ENCODE measurements at regions not wholly inside any gene's neighbourhood (a gene's known extent, or its start where the extent isn't known, plus 50 kb on each side); places are given as distances from the start of the nearest gene placed in this dataset.

- Histone ChIP-seq H3K27me3 (ENCODE audit: control insufficient read depth in 1 of 2, insufficient read depth in 2 of 2, low read length in 2 of 2) (no peaks in the 10 kb centered on the region), H3K4me1 (ENCODE audit: control insufficient read depth in 1 of 2, insufficient read depth in 2 of 2, low read length in 2 of 2) (no peaks in the 10 kb centered on the region), H3K36me3 (ENCODE audit: control insufficient read depth in 1 of 2, insufficient read depth in 2 of 2, low read length in 2 of 2) (no peaks in the 10 kb centered on the region), H3K27ac (ENCODE audit: low read depth, low read length) (no peak overlapping the region), H3K4me3 (ENCODE audit: low read depth in 1 of 2, low read length in 2 of 2) (no peak overlapping the region), H3K9me3 (ENCODE audit: control insufficient read depth in 1 of 2, low read length in 2 of 2) (no peaks in the 10 kb centered on the region), H3K9ac (ENCODE audit: low read depth in 1 of 2, low read length in 2 of 2) (no peak overlapping the region)
Measured at GRCh38 chrX:116246261-116246660, 75.7 kb downstream of the AGTR2 start.

- Histone ChIP-seq H3K27me3 (ENCODE audit: control insufficient read depth in 1 of 2, insufficient read depth in 2 of 2, low read length in 2 of 2) (no peaks in the 10 kb centered on the region), H3K4me1 (ENCODE audit: control insufficient read depth in 1 of 2, insufficient read depth in 2 of 2, low read length in 2 of 2) (peaks cover 0 to 3% of the 10 kb centered on the region in 2 donors), H3K9me3 (ENCODE audit: control insufficient read depth in 1 of 2, low read length in 2 of 2) (no peaks in the 10 kb centered on the region), H3K36me3 (ENCODE audit: control insufficient read depth in 1 of 2, insufficient read depth in 2 of 2, low read length in 2 of 2) (no peaks in the 10 kb centered on the region), H3K27ac (ENCODE audit: low read depth, low read length) (no peak overlapping the region), H3K4me3 (ENCODE audit: low read depth in 1 of 2, low read length in 2 of 2) (no peak overlapping the region), H3K9ac (ENCODE audit: low read depth in 1 of 2, low read length in 2 of 2) (no peak overlapping the region)
Measured at GRCh38 chrX:116267511-116268040, 97.0 kb downstream of the AGTR2 start.

GRCh38 chrX:116272322-116272721 lies 101.8 kb downstream of the AGTR2 start:
- Histone ChIP-seq H3K27me3 (ENCODE audit: control insufficient read depth in 1 of 2, insufficient read depth in 2 of 2, low read length in 2 of 2) (no peaks in the 10 kb centered on the region), H3K4me3 (ENCODE audit: low read depth in 1 of 2, low read length in 2 of 2) (no peak overlapping the region), H3K4me1 (ENCODE audit: control insufficient read depth in 1 of 2, insufficient read depth in 2 of 2, low read length in 2 of 2) (peaks cover 3 to 14% of the 10 kb centered on the region in 2 donors), H3K36me3 (ENCODE audit: control insufficient read depth in 1 of 2, insufficient read depth in 2 of 2, low read length in 2 of 2) (no peaks in the 10 kb centered on the region), H3K9me3 (ENCODE audit: control insufficient read depth in 1 of 2, low read length in 2 of 2) (no peaks in the 10 kb centered on the region), H3K27ac (ENCODE audit: low read depth, low read length) (no peak overlapping the region), H3K9ac (ENCODE audit: low read depth in 1 of 2, low read length in 2 of 2) (no peak overlapping the region)

- Histone ChIP-seq H3K27ac (ENCODE audit: low read depth, low read length) (no peak overlapping the region), H3K4me1 (ENCODE audit: control insufficient read depth in 1 of 2, insufficient read depth in 2 of 2, low read length in 2 of 2) (peaks cover 3 to 14% of the 10 kb centered on the region in 2 donors), H3K4me3 (ENCODE audit: low read depth in 1 of 2, low read length in 2 of 2) (no peak overlapping the region), H3K9me3 (ENCODE audit: control insufficient read depth in 1 of 2, low read length in 2 of 2) (no peaks in the 10 kb centered on the region), H3K27me3 (ENCODE audit: control insufficient read depth in 1 of 2, insufficient read depth in 2 of 2, low read length in 2 of 2) (no peaks in the 10 kb centered on the region), H3K9ac (ENCODE audit: low read depth in 1 of 2, low read length in 2 of 2) (no peak overlapping the region), H3K36me3 (ENCODE audit: control insufficient read depth in 1 of 2, insufficient read depth in 2 of 2, low read length in 2 of 2) (no peaks in the 10 kb centered on the region)
Measured at GRCh38 chrX:116272861-116273260, 102.3 kb downstream of the AGTR2 start.

- Histone ChIP-seq H3K9me3 (ENCODE audit: control insufficient read depth in 1 of 2, low read length in 2 of 2) (no peaks in the 10 kb centered on the region), H3K27ac (ENCODE audit: low read depth, low read length) (no peak overlapping the region), H3K36me3 (ENCODE audit: control insufficient read depth in 1 of 2, insufficient read depth in 2 of 2, low read length in 2 of 2) (no peaks in the 10 kb centered on the region), H3K9ac (ENCODE audit: low read depth in 1 of 2, low read length in 2 of 2) (no peak overlapping the region), H3K4me1 (ENCODE audit: control insufficient read depth in 1 of 2, insufficient read depth in 2 of 2, low read length in 2 of 2) (peaks cover 3 to 19% of the 10 kb centered on the region in 2 donors), H3K27me3 (ENCODE audit: control insufficient read depth in 1 of 2, insufficient read depth in 2 of 2, low read length in 2 of 2) (no peaks in the 10 kb centered on the region), H3K4me3 (ENCODE audit: low read depth in 1 of 2, low read length in 2 of 2) (no peak overlapping the region)
Measured at GRCh38 chrX:116276261-116276660, 105.7 kb downstream of the AGTR2 start.

- Histone ChIP-seq H3K36me3 (ENCODE audit: control insufficient read depth in 1 of 2, insufficient read depth in 2 of 2, low read length in 2 of 2) (no peaks in the 10 kb centered on the region), H3K4me1 (ENCODE audit: control insufficient read depth in 1 of 2, insufficient read depth in 2 of 2, low read length in 2 of 2) (peaks cover 0 to 19% of the 10 kb centered on the region in 2 donors), H3K9ac (ENCODE audit: low read depth in 1 of 2, low read length in 2 of 2) (no peak overlapping the region), H3K9me3 (ENCODE audit: control insufficient read depth in 1 of 2, low read length in 2 of 2) (no peaks in the 10 kb centered on the region), H3K4me3 (ENCODE audit: low read depth in 1 of 2, low read length in 2 of 2) (no peak overlapping the region), H3K27ac (ENCODE audit: low read depth, low read length) (no peak overlapping the region), H3K27me3 (ENCODE audit: control insufficient read depth in 1 of 2, insufficient read depth in 2 of 2, low read length in 2 of 2) (no peaks in the 10 kb centered on the region)
Measured at GRCh38 chrX:116277351-116278225, 107.0 kb downstream of the AGTR2 start.

- no peak overlapping the region for H3K4me3 ChIP-seq (ENCODE audit: low read depth in 1 of 2, low read length in 2 of 2)
- H3K9me3 ChIP-seq (ENCODE audit: control insufficient read depth in 1 of 2, low read length in 2 of 2) = no peaks in the 10 kb centered on the region
- no peak overlapping the region for H3K9ac ChIP-seq (ENCODE audit: low read depth in 1 of 2, low read length in 2 of 2)
- H3K27me3 ChIP-seq (ENCODE audit: control insufficient read depth in 1 of 2, insufficient read depth in 2 of 2, low read length in 2 of 2) = no peaks in the 10 kb centered on the region
- no peaks in the 10 kb centered on the region for H3K36me3 ChIP-seq (ENCODE audit: control insufficient read depth in 1 of 2, insufficient read depth in 2 of 2, low read length in 2 of 2)
- peaks cover 0 to 13% of the 10 kb centered on the region in 2 donors for H3K4me1 ChIP-seq (ENCODE audit: control insufficient read depth in 1 of 2, insufficient read depth in 2 of 2, low read length in 2 of 2)
- no peak overlapping the region for H3K27ac ChIP-seq (ENCODE audit: low read depth, low read length)
Measured at GRCh38 chrX:116278826-116279225, 108.3 kb downstream of the AGTR2 start.

GRCh38 chrX:116281106-116281505 lies 110.6 kb downstream of the AGTR2 start:
- Histone ChIP-seq H3K9me3 (ENCODE audit: control insufficient read depth in 1 of 2, low read length in 2 of 2) (no peaks in the 10 kb centered on the region), H3K4me1 (ENCODE audit: control insufficient read depth in 1 of 2, insufficient read depth in 2 of 2, low read length in 2 of 2) (peaks cover 0 to 11% of the 10 kb centered on the region in 2 donors), H3K4me3 (ENCODE audit: low read depth in 1 of 2, low read length in 2 of 2) (no peak overlapping the region), H3K36me3 (ENCODE audit: control insufficient read depth in 1 of 2, insufficient read depth in 2 of 2, low read length in 2 of 2) (no peaks in the 10 kb centered on the region), H3K27ac (ENCODE audit: low read depth, low read length) (no peak overlapping the region), H3K27me3 (ENCODE audit: control insufficient read depth in 1 of 2, insufficient read depth in 2 of 2, low read length in 2 of 2) (no peaks in the 10 kb centered on the region), H3K9ac (ENCODE audit: low read depth in 1 of 2, low read length in 2 of 2) (no peak overlapping the region)

- H3K27me3 ChIP-seq (ENCODE audit: control insufficient read depth in 1 of 2, insufficient read depth in 2 of 2, low read length in 2 of 2) = no peaks in the 10 kb centered on the region
- peaks cover 0 to 5% of the 10 kb centered on the region in 2 donors for H3K4me1 ChIP-seq (ENCODE audit: control insufficient read depth in 1 of 2, insufficient read depth in 2 of 2, low read length in 2 of 2)
- no peak overlapping the region for H3K4me3 ChIP-seq (ENCODE audit: low read depth in 1 of 2, low read length in 2 of 2)
- H3K9ac ChIP-seq (ENCODE audit: low read depth in 1 of 2, low read length in 2 of 2) = no peak overlapping the region
- H3K36me3 ChIP-seq (ENCODE audit: control insufficient read depth in 1 of 2, insufficient read depth in 2 of 2, low read length in 2 of 2) = no peaks in the 10 kb centered on the region
- H3K27ac ChIP-seq (ENCODE audit: low read depth, low read length) = no peak overlapping the region
- no peaks in the 10 kb centered on the region for H3K9me3 ChIP-seq (ENCODE audit: control insufficient read depth in 1 of 2, low read length in 2 of 2)
Measured at GRCh38 chrX:116282751-116283150, 112.2 kb downstream of the AGTR2 start.

- H3K9ac ChIP-seq (ENCODE audit: low read depth in 1 of 2, low read length in 2 of 2) = no peak overlapping the region
- no peaks in the 10 kb centered on the region for H3K9me3 ChIP-seq (ENCODE audit: control insufficient read depth in 1 of 2, low read length in 2 of 2)
- H3K4me1 ChIP-seq (ENCODE audit: control insufficient read depth in 1 of 2, insufficient read depth in 2 of 2, low read length in 2 of 2) = peaks cover 0 to under 1% of the 10 kb centered on the region in 2 donors
- H3K27ac ChIP-seq (ENCODE audit: low read depth, low read length) = no peak overlapping the region
- H3K4me3 ChIP-seq (ENCODE audit: low read depth in 1 of 2, low read length in 2 of 2) = no peak overlapping the region
- H3K27me3 ChIP-seq (ENCODE audit: control insufficient read depth in 1 of 2, insufficient read depth in 2 of 2, low read length in 2 of 2) = no peaks in the 10 kb centered on the region
- no peaks in the 10 kb centered on the region for H3K36me3 ChIP-seq (ENCODE audit: control insufficient read depth in 1 of 2, insufficient read depth in 2 of 2, low read length in 2 of 2)
Measured at GRCh38 chrX:116284400-116284799, 113.9 kb downstream of the AGTR2 start.
